H1 (cell line): ENCODE measurements at regions not wholly inside any gene's neighbourhood (a gene's known extent, or its start where the extent isn't known, plus 50 kb on each side); places are given as distances from the start of the nearest gene placed in this dataset.

ENCODE experiments used
- CTCF ChIA-PET: fragments of 300-600 bp; sonication (Branson Sonifier 250); formaldehyde crosslinking; loops from one replicate; lab custom pipeline; 2021; ENCODE audit not compliant: partially characterized antibody; lab: Charles Lee
- POLR2A ChIA-PET: fragments of 300-600 bp; sonication (Branson Sonifier 250); formaldehyde crosslinking; loops from one replicate; lab custom pipeline; 2021; ENCODE audit warnings: inconsistent platforms; ENCODE audit not compliant: partially characterized antibody; lab: Charles Lee
- DNase-seq, 2 experiments: peaks; one replicate each; pipeline versions ENCODE4 v3.0.0 to v3.0.0-alpha.2; 2010 to 2022; ENCODE audit warnings: low spot score in 2 of 2, low read depth in 1 of 2, mixed read lengths in 1 of 2
- FAIRE-seq: peaks from 2 replicates; lab custom pipeline; 2011; peaks lifted over from hg19 to GRCh38; lab: Jason Lieb, UNC
- H2AFZ ChIP-seq: 2 replicates; pipeline ENCODE4 v1.8.1; 2012; ENCODE audit warnings: low read length, inconsistent platforms
- H2AK5ac ChIP-seq: 2 replicates; pipeline ENCODE4 v1.6.1; 2013; ENCODE audit warnings: low read depth, low read length
- H2BK120ac ChIP-seq: replicated peaks from 2 replicates; pipeline ENCODE3; 2013; ENCODE audit warnings: low read depth, low read length, inconsistent platforms
- H2BK12ac ChIP-seq: 2 replicates; pipeline ENCODE4 v1.6.1; 2013; ENCODE audit warnings: low read depth, low read length
- H2BK15ac ChIP-seq: 2 replicates; pipeline ENCODE4 v1.6.1; 2013; ENCODE audit warnings: low read length
- H2BK20ac ChIP-seq: 2 replicates; pipeline ENCODE4 v1.6.1; 2013; ENCODE audit warnings: low read length
- H2BK5ac ChIP-seq: 2 replicates; pipeline ENCODE4 v1.6.1; 2013; ENCODE audit warnings: low read depth, low read length
- H3K14ac ChIP-seq: 2 replicates; pipeline ENCODE4 v1.6.1; 2013; ENCODE audit warnings: inconsistent platforms; ENCODE audit not compliant: insufficient read length
- H3K18ac ChIP-seq: 2 replicates; pipeline ENCODE4 v1.6.1; 2013; ENCODE audit warnings: low read length; ENCODE audit errors: extremely low read depth
- H3K23ac ChIP-seq: 2 replicates; pipeline ENCODE4 v1.6.1; 2013; ENCODE audit warnings: inconsistent platforms; ENCODE audit not compliant: insufficient read length
- H3K23me2 ChIP-seq: 2 replicates; pipeline ENCODE4 v1.6.1; 2013; ENCODE audit warnings: low read depth, low read length
- H3K27ac ChIP-seq: 2 replicates; pipeline ENCODE4 v1.6.1; 2011; ENCODE audit warnings: low read depth, low read length, inconsistent platforms
- H3K27me3 ChIP-seq, 4 experiments: replicated peaks in 1 of 4; 1 replicate in 1 of 4; 2 replicates in 3 of 4; pipeline versions ENCODE4 v1.6.1 to v1.8.1; 2011 to 2013; ENCODE audit warnings: low read length in 3 of 4, mild to moderate bottlenecking in 3 of 4, inconsistent platforms in 2 of 4, mixed read lengths in 2 of 4, moderate library complexity in 1 of 4; ENCODE audit not compliant: control insufficient read depth in 3 of 4, insufficient read depth in 3 of 4; ENCODE audit errors: extremely low read depth in 1 of 4
- H3K36me3 ChIP-seq, 4 experiments: 2 replicates each; pipeline versions ENCODE4 v1.6.1 to v1.8.1; 2011 to 2013; ENCODE audit warnings: mild to moderate bottlenecking in 4 of 4, low read length in 3 of 4, moderate library complexity in 2 of 4, control low read depth in 1 of 4, inconsistent platforms in 1 of 4; ENCODE audit not compliant: insufficient read depth in 4 of 4, control insufficient read depth in 2 of 4
- H3K4ac ChIP-seq: replicated peaks from 2 replicates; pipeline ENCODE3; 2013; ENCODE audit warnings: low read length, low read depth, mixed read lengths, inconsistent platforms; ENCODE audit not compliant: insufficient read length
- H3K4me1 ChIP-seq, 4 experiments: replicated peaks in 1 of 4; 1 replicate in 1 of 4; 2 replicates in 3 of 4; pipeline versions ENCODE4 v1.6.1 to v1.8.1; 2011 to 2013; ENCODE audit warnings: low read length in 3 of 4, inconsistent platforms in 2 of 4, mixed read lengths in 1 of 4; ENCODE audit not compliant: insufficient read depth in 4 of 4, control insufficient read depth in 3 of 4
- H3K4me2 ChIP-seq, 2 experiments: 2 replicates each; pipeline versions ENCODE4 v1.6.1 to v1.8.1; 2011 to 2013; ENCODE audit warnings: low read depth in 2 of 2, low read length in 2 of 2, control low read depth in 1 of 2, inconsistent platforms in 1 of 2, mild to moderate bottlenecking in 1 of 2; ENCODE audit not compliant: insufficient read depth in 1 of 2
- H3K4me3 ChIP-seq, 4 experiments: fragments of 200-600, 300-600 bp in 1 of 4; sonication (generic), shearing (Covaris generic), sonication (Bioruptor Twin) in 1 of 4; 2 replicates each; pipeline versions ENCODE4 v1.5.1 to v1.8.1; 2011 to 2016; ENCODE audit warnings: low read length in 4 of 4, low read depth in 3 of 4, control low read depth in 2 of 4, inconsistent platforms in 2 of 4, mild to moderate bottlenecking in 2 of 4, mixed read lengths in 1 of 4, moderate library complexity in 1 of 4; ENCODE audit not compliant: insufficient read depth in 2 of 4; ENCODE audit errors: extremely low read depth in 1 of 4
- H3K56ac ChIP-seq: replicated peaks from 2 replicates; pipeline ENCODE3; 2013; ENCODE audit warnings: low read depth, mild to moderate bottlenecking, mixed read lengths, low read length, inconsistent platforms; ENCODE audit not compliant: insufficient read length
- H3K79me1 ChIP-seq: 2 replicates; pipeline ENCODE4 v1.6.1; 2013; ENCODE audit warnings: low read depth, low read length, control low read depth
- H3K79me2 ChIP-seq, 2 experiments: 2 replicates each; pipeline versions ENCODE4 v1.6.1 to v1.8.1; 2012 to 2013; ENCODE audit warnings: low read length in 2 of 2, mild to moderate bottlenecking in 2 of 2, inconsistent platforms in 1 of 2; ENCODE audit not compliant: insufficient read depth in 2 of 2, control insufficient read depth in 1 of 2
- H3K9ac ChIP-seq, 4 experiments: replicated peaks in 1 of 4; 1 replicate in 1 of 4; 2 replicates in 3 of 4; pipeline versions ENCODE4 v1.6.1 to v1.8.1; 2011 to 2013; ENCODE audit warnings: low read depth in 3 of 4, low read length in 3 of 4, control low read depth in 2 of 4, mild to moderate bottlenecking in 2 of 4, moderate library complexity in 2 of 4, inconsistent platforms in 1 of 4; ENCODE audit errors: extremely low read depth in 1 of 4
- H3K9me3 ChIP-seq, 2 experiments: 2 replicates each; pipeline versions ENCODE4 v1.6.1 to v1.8.1; 2012 to 2013; ENCODE audit warnings: mild to moderate bottlenecking in 2 of 2, moderate library complexity in 2 of 2, control low read depth in 1 of 2, inconsistent platforms in 1 of 2, low read depth in 1 of 2, low read length in 1 of 2, mixed read lengths in 1 of 2; ENCODE audit not compliant: insufficient read depth in 2 of 2
- H4K20me1 ChIP-seq, 2 experiments: replicated peaks in 1 of 2; 2 replicates each; pipeline versions ENCODE3 to v1.8.1; 2011 to 2013; ENCODE audit warnings: inconsistent platforms in 2 of 2, low read length in 2 of 2, mild to moderate bottlenecking in 1 of 2; ENCODE audit not compliant: insufficient read depth in 2 of 2, control insufficient read depth in 1 of 2
- H4K5ac ChIP-seq: 2 replicates; pipeline ENCODE4 v1.6.1; 2013; ENCODE audit warnings: low read length, low read depth, mixed read lengths, inconsistent platforms; ENCODE audit not compliant: insufficient read length
- H4K8ac ChIP-seq: 2 replicates; pipeline ENCODE4 v1.8.0; 2013; ENCODE audit warnings: mild to moderate bottlenecking, moderate library complexity, low read length, inconsistent platforms; ENCODE audit not compliant: insufficient read depth; ENCODE audit errors: extremely low read depth
- H4K91ac ChIP-seq: replicated peaks from 2 replicates; pipeline ENCODE3; 2013; ENCODE audit warnings: low read length, mixed read lengths, inconsistent platforms; ENCODE audit not compliant: insufficient read length
- ASH2L ChIP-seq: fragments of 200-600, 300-600 bp; sonication (generic); IDR thresholded peaks from one replicate; pipeline ENCODE4 v1.7.1; 2017; ENCODE audit warnings: low read length
- CHD2 ChIP-seq: IDR thresholded peaks from 2 replicates; pipeline ENCODE4 v1.6.1; 2012; ENCODE audit warnings: low read length, improper control_type of control experiment
- EGR1 ChIP-seq: IDR thresholded peaks from 2 replicates; pipeline ENCODE4 v1.6.1; 2011; ENCODE audit warnings: low read depth, low read length, borderline replicate concordance
- KDM5A ChIP-seq: fragments of 200-600 bp; IDR thresholded peaks from 2 replicates; pipeline ENCODE4 v1.7.1; 2012; ENCODE audit warnings: mild to moderate bottlenecking, low read length, inconsistent platforms, mixed read lengths
- RAD21 ChIP-seq, 2 experiments: IDR thresholded peaks in 1 of 2; conservative IDR thresholded peaks in 1 of 2; 2 replicates each; pipeline ENCODE4 v1.6.1; 2011; ENCODE audit warnings: low read depth in 2 of 2, low read length in 2 of 2, improper control_type of control experiment in 1 of 2, inconsistent platforms in 1 of 2, mild to moderate bottlenecking in 1 of 2, moderate library complexity in 1 of 2
- RNF2 ChIP-seq: fragments of 200-900, 300-1000 bp; sonication (generic); IDR thresholded peaks from 2 replicates; pipeline ENCODE4 v1.7.1; 2016; ENCODE audit warnings: borderline replicate concordance, low read depth, mild to moderate bottlenecking, antibody characterized with exemption, low read length; ENCODE audit not compliant: poor library complexity, severe bottlenecking; ENCODE audit errors: missing control alignments
- SP4 ChIP-seq: IDR thresholded peaks from 2 replicates; pipeline ENCODE4 v1.6.1; 2012; ENCODE audit warnings: low read length, inconsistent platforms
- WGBS, 2 experiments: shearing (Covaris generic) in 1 of 2; methylation state at CpG; one replicate each; pipeline versions ENCODE4 v1.1.6 to v1.1.7; 2013 to 2015; ENCODE audit warnings: low lambda C conversion rate in 2 of 2, mixed read lengths in 2 of 2, inconsistent platforms in 1 of 2, low coverage in 1 of 2, missing lambda C conversion rate in 1 of 2; ENCODE audit not compliant: insufficient replicate concordance in 2 of 2, insufficient coverage in 1 of 2, insufficient read length in 1 of 2; ENCODE audit errors: extremely low coverage in 1 of 2, missing lambda C conversion rate in 1 of 2; 5-methylcytosine and 5-hydroxymethylcytosine counted together
- TF ChIP-seq, protein P1 (sequence below), 3 experiments: IDR thresholded peaks; 1 replicate in 2 of 3; 2 replicates in 1 of 3; pipeline versions ENCODE4 v1.5.1 to v1.6.1; 2011; ENCODE audit warnings: low read length in 3 of 3, mild to moderate bottlenecking in 3 of 3, inconsistent platforms in 2 of 3, low read depth in 1 of 3, moderate library complexity in 1 of 3; ENCODE audit not compliant: insufficient read depth in 1 of 3; ENCODE audit errors: control extremely low read depth in 1 of 3

- POLR2A ChIA-PET: interaction anchor here (1.2 kb wide), 1 partner anchor 10 kb away, joined by 5 read pairs; no protein-coding TSS in a partner anchor
- 66% methylated on average over 3 of the region's 3 CpGs; no CpG with 5 or more reads in 1 of the 2 experiments for WGBS, 2 experiments
Measured at GRCh38 chr1:112231331-112231730, 164.7 kb upstream of the CTTNBP2NL start.

More at GRCh38 chr1:112231331-112231730, 164.7 kb upstream of the CTTNBP2NL start:
- H3K4me3 ChIP-seq: no peak overlapping the region
- no peak overlapping the region for H3K56ac ChIP-seq
- H3K27ac ChIP-seq: no peak overlapping the region
- no peaks in the 10 kb centered on the region for H3K79me2 ChIP-seq
- CTCF ChIA-PET: interaction anchor here (0.9 to 2.6 kb wide), 7 partner anchors 8 to 265 kb away, joined by 3 to 8 read pairs (median 3); no protein-coding TSS in a partner anchor
- H4K5ac ChIP-seq: no peak overlapping the region
- H3K4me2 ChIP-seq: no peak overlapping the region
- H3K79me1 ChIP-seq: no peaks in the 10 kb centered on the region
- H3K36me3 ChIP-seq: no peaks in the 10 kb centered on the region
- H3K4ac ChIP-seq: no peak overlapping the region
- H4K91ac ChIP-seq: no peak overlapping the region
- H2BK15ac ChIP-seq: no peak overlapping the region
- TF ChIP-seq, protein P1, sequence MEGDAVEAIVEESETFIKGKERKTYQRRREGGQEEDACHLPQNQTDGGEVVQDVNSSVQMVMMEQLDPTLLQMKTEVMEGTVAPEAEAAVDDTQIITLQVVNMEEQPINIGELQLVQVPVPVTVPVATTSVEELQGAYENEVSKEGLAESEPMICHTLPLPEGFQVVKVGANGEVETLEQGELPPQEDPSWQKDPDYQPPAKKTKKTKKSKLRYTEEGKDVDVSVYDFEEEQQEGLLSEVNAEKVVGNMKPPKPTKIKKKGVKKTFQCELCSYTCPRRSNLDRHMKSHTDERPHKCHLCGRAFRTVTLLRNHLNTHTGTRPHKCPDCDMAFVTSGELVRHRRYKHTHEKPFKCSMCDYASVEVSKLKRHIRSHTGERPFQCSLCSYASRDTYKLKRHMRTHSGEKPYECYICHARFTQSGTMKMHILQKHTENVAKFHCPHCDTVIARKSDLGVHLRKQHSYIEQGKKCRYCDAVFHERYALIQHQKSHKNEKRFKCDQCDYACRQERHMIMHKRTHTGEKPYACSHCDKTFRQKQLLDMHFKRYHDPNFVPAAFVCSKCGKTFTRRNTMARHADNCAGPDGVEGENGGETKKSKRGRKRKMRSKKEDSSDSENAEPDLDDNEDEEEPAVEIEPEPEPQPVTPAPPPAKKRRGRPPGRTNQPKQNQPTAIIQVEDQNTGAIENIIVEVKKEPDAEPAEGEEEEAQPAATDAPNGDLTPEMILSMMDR (IDR thresholded peaks at IDR 0.05; ENCODE audit: control extremely low read depth in 1 of 3, insufficient read depth in 1 of 3, low read depth in 1 of 3, low read length in 3 of 3): peak in 2 of 3 experiments; percentile 14 to 21; a peak in 2 of 4 replicates
- TF ChIP-seq RNF2 (no peak), ASH2L (no peak), KDM5A (no peak), SP4 (no peak), CHD2 (no peak), EGR1 (no peak), RAD21 (IDR thresholded peaks at IDR 0.05 in 1 of 2, conservative IDR thresholded peaks at IDR 0.05 in 1 of 2; ENCODE audit: low read depth in 2 of 2, low read length in 2 of 2) (peak; percentile 30 to 57; a peak in 3 of 4 replicates)
- H2BK120ac ChIP-seq: no peak overlapping the region
- no peak for FAIRE-seq
- no peak overlapping the region for H3K23ac ChIP-seq
- H4K20me1 ChIP-seq: no peaks in the 10 kb centered on the region
- peaks cover 0 to 5% (median 2%) of the 10 kb centered on the region in 4 experiments; a peak in 5 of 7 replicates for H3K4me1 ChIP-seq
- no peak overlapping the region for H2BK20ac ChIP-seq
- no peak overlapping the region for H2BK5ac ChIP-seq
- no peak overlapping the region for H3K14ac ChIP-seq
- H3K27me3 ChIP-seq: no peaks in the 10 kb centered on the region
- H2AK5ac ChIP-seq: no peak overlapping the region
- H3K9me3 ChIP-seq: peaks cover 7% of the 10 kb centered on the region in 2 experiments; a peak in 2 of 4 replicates
- H3K18ac ChIP-seq: no peak overlapping the region
- H4K8ac ChIP-seq: no peak overlapping the region; the same call in 1 of the 2 replicates
- no peak overlapping the region for H2BK12ac ChIP-seq
- DNase-seq: no peak
- H3K9ac ChIP-seq: no peak overlapping the region
- H3K23me2 ChIP-seq: no peaks in the 10 kb centered on the region
- no peak overlapping the region for H2AFZ ChIP-seq
